IMR-90 (cell line): ENCODE measurements at regions not wholly inside any gene's neighbourhood (a gene's known extent, or its start where the extent isn't known, plus 50 kb on each side); places are given as distances from the start of the nearest gene placed in this dataset.

Experiments
- ATAC-seq: fragments of 200-7000 bp; cut with Tn5 transposase; 2 replicates; pipeline ENCODE4 v1.9.1; 2020; ENCODE audit warnings: low read depth, mild to moderate bottlenecking, moderate library complexity
- BruUV-seq: library from RNA; stranded (reverse); fragments of 400-500 nt; replicated peaks from 2 replicates; lab custom pipeline; 2021; lab: Mats Ljungman, UMichigan
- CTCF ChIA-PET: fragments of 300-600 bp; formaldehyde crosslinking; extraction: SDS; loops from one replicate; lab custom pipeline; 2021; ENCODE audit warnings: antibody characterized with exemption; lab: Yijun Ruan, JAX
- POLR2A ChIA-PET: fragments of 300-600 bp; sonication (Branson Sonifier 250); formaldehyde crosslinking; loops from one replicate; lab custom pipeline; 2022; ENCODE audit warnings: antibody characterized with exemption; ENCODE audit not compliant: unreplicated experiment; lab: Charles Lee
- DNase-seq: peaks from one replicate; pipeline ENCODE4 v3.0.0; 2013
- H2AFZ ChIP-seq: replicated peaks from 2 replicates; pipeline ENCODE3; 2013; ENCODE audit warnings: low read length, mild to moderate bottlenecking; ENCODE audit not compliant: poor library complexity
- H2AK5ac ChIP-seq: 2 replicates; pipeline ENCODE4 v1.6.1; 2013; ENCODE audit warnings: low read depth, low read length, inconsistent platforms
- H2AK9ac ChIP-seq: replicated peaks from 2 replicates; pipeline ENCODE3; 2013; ENCODE audit warnings: mild to moderate bottlenecking, low read depth, low read length, moderate library complexity; ENCODE audit not compliant: poor library complexity
- H2BK120ac ChIP-seq: 2 replicates; pipeline ENCODE4 v1.6.1; 2013; ENCODE audit warnings: low read depth, low read length, inconsistent platforms
- H2BK15ac ChIP-seq: 3 replicates; pipeline ENCODE4 v1.6.1; 2013; ENCODE audit warnings: low read depth, low read length, inconsistent platforms
- H2BK20ac ChIP-seq: 2 replicates; pipeline ENCODE4 v1.6.1; 2013; ENCODE audit warnings: low read depth, mild to moderate bottlenecking, inconsistent platforms, low read length, moderate library complexity
- H2BK5ac ChIP-seq: 2 replicates; pipeline ENCODE4 v1.6.1; 2013; ENCODE audit warnings: mild to moderate bottlenecking, low read depth, low read length, inconsistent platforms; ENCODE audit not compliant: poor library complexity, severe bottlenecking
- H3K14ac ChIP-seq: replicated peaks from 2 replicates; pipeline ENCODE4 v1.6.1; 2013; ENCODE audit warnings: low read depth, low read length, inconsistent platforms
- H3K18ac ChIP-seq: 2 replicates; pipeline ENCODE4 v1.6.1; 2013; ENCODE audit warnings: low read depth, low read length, control low read depth
- H3K23ac ChIP-seq: 2 replicates; pipeline ENCODE4 v1.6.1; 2013; ENCODE audit warnings: low read depth, low read length, inconsistent platforms
- H3K27ac ChIP-seq: 2 replicates; pipeline ENCODE4 v1.5.1; 2013; ENCODE audit warnings: mild to moderate bottlenecking, control low read depth, low read length; ENCODE audit not compliant: insufficient read depth
- H3K27me3 ChIP-seq: 2 replicates; pipeline ENCODE4 v1.6.1; 2013; ENCODE audit warnings: low read length; ENCODE audit not compliant: control insufficient read depth, insufficient read depth
- H3K36me3 ChIP-seq: 2 replicates; pipeline ENCODE4 v1.6.1; 2013; ENCODE audit warnings: low read length, mixed read lengths; ENCODE audit not compliant: control insufficient read depth, insufficient read depth
- H3K4ac ChIP-seq: 2 replicates; pipeline ENCODE4 v1.6.1; 2013; ENCODE audit warnings: low read depth, low read length, inconsistent platforms
- H3K4me1 ChIP-seq: 2 replicates; pipeline ENCODE4 v1.6.1; 2013; ENCODE audit warnings: low read length, mixed read lengths; ENCODE audit not compliant: control insufficient read depth, insufficient read depth
- H3K4me2 ChIP-seq: 2 replicates; pipeline ENCODE4 v1.6.1; 2013; ENCODE audit warnings: low read depth, mild to moderate bottlenecking, control low read depth, low read length, moderate library complexity
- H3K4me3 ChIP-seq: 2 replicates; pipeline ENCODE4 v1.5.1; 2013; ENCODE audit warnings: low read depth, mild to moderate bottlenecking, control low read depth, low read length, moderate library complexity; ENCODE audit not compliant: insufficient read depth
- H3K56ac ChIP-seq: 2 replicates; pipeline ENCODE4 v1.6.1; 2013; ENCODE audit warnings: low read length, inconsistent platforms; ENCODE audit not compliant: insufficient read depth; ENCODE audit errors: extremely low read depth
- H3K79me1 ChIP-seq, 2 experiments: 2 replicates each; pipeline ENCODE4 v1.6.1; 2013; ENCODE audit warnings: low read length in 2 of 2, inconsistent platforms in 1 of 2, low read depth in 1 of 2
- H3K9ac ChIP-seq: 2 replicates; pipeline ENCODE4 v1.6.1; 2013; ENCODE audit warnings: low read depth, low read length, control low read depth
- H3K9me1 ChIP-seq: 2 replicates; pipeline ENCODE4 v1.6.1; 2013; ENCODE audit warnings: low read length, inconsistent platforms; ENCODE audit not compliant: insufficient read depth
- H3K9me3 ChIP-seq: 2 replicates; pipeline ENCODE4 v1.6.1; 2013; ENCODE audit warnings: low read length; ENCODE audit not compliant: control insufficient read depth, insufficient read depth
- H4K20me1 ChIP-seq: 2 replicates; pipeline ENCODE4 v1.6.1; 2013; ENCODE audit warnings: low read length, inconsistent platforms; ENCODE audit not compliant: insufficient read depth
- H4K5ac ChIP-seq: 2 replicates; pipeline ENCODE4 v1.6.1; 2013; ENCODE audit warnings: mild to moderate bottlenecking, low read depth, low read length, control low read depth
- H4K8ac ChIP-seq, 2 experiments: 2 replicates each; pipeline ENCODE4 v1.6.1; 2013; ENCODE audit warnings: low read depth in 2 of 2, low read length in 2 of 2, control low read depth in 1 of 2, inconsistent platforms in 1 of 2
- H4K91ac ChIP-seq: 2 replicates; pipeline ENCODE4 v1.6.1; 2013; ENCODE audit warnings: low read depth, low read length, inconsistent platforms; ENCODE audit not compliant: insufficient read depth
- CHD1 ChIP-seq: IDR thresholded peaks from 2 replicates; pipeline ENCODE4 v1.6.1; 2012; ENCODE audit warnings: low read depth, low read length, improper control_type of control experiment
- ELK1 ChIP-seq: fragments of 150-350 bp; IDR thresholded peaks from 2 replicates; pipeline ENCODE4 v1.6.1; 2016; ENCODE audit warnings: low read depth, mild to moderate bottlenecking, low read length, moderate library complexity, borderline replicate concordance
- FOS ChIP-seq: fragments of 150-350 bp; IDR thresholded peaks from 2 replicates; pipeline ENCODE4 v1.6.1; 2016; ENCODE audit warnings: low read depth, low read length
- MAFK ChIP-seq: IDR thresholded peaks from 2 replicates; pipeline ENCODE4 v1.6.1; 2012; ENCODE audit warnings: low read depth, low read length, improper control_type of control experiment
- MAZ ChIP-seq: IDR thresholded peaks from 2 replicates; pipeline ENCODE4 v1.6.1; 2012; ENCODE audit warnings: low read depth, mild to moderate bottlenecking, low read length, improper control_type of control experiment, moderate library complexity, borderline replicate concordance
- MXI1 ChIP-seq: IDR thresholded peaks from 2 replicates; pipeline ENCODE4 v1.6.1; 2012; ENCODE audit warnings: low read depth, mild to moderate bottlenecking, low read length, moderate library complexity, borderline replicate concordance
- NFE2L2 ChIP-seq: fragments of 150-350 bp; IDR thresholded peaks from 2 replicates; pipeline ENCODE4 v1.6.1; 2016; ENCODE audit warnings: low read depth, mild to moderate bottlenecking, low read length
- POLR2A ChIP-seq: IDR thresholded peaks from 2 replicates; pipeline ENCODE4 v1.6.1; 2012; ENCODE audit warnings: mild to moderate bottlenecking, low read depth, low read length
- RAD21 ChIP-seq: IDR thresholded peaks from 2 replicates; pipeline ENCODE4 v1.6.1; 2012; ENCODE audit warnings: low read length, improper control_type of control experiment
- RFX5 ChIP-seq: IDR thresholded peaks from 2 replicates; pipeline ENCODE4 v1.8.0; 2012; ENCODE audit warnings: low read depth, mild to moderate bottlenecking, low read length, moderate library complexity
- SMC3 ChIP-seq: fragments of 150-350 bp; IDR thresholded peaks from 2 replicates; pipeline ENCODE4 v1.6.1; 2016; ENCODE audit warnings: low read depth, mild to moderate bottlenecking, antibody characterized with exemption, low read length, moderate library complexity
- WGBS, 2 experiments: methylation state at CpG; one replicate each; pipeline versions ENCODE4 v1.1.5 to v1.1.7; 2013; ENCODE audit warnings: missing lambda C conversion rate in 2 of 2; ENCODE audit not compliant: insufficient read length in 1 of 2; ENCODE audit errors: extremely low coverage in 2 of 2; 5-methylcytosine and 5-hydroxymethylcytosine counted together
- dilution Hi-C: fragments of 300-500 bp; cut with HindIII; formaldehyde crosslinking; loops from one replicate; pipeline ENCODE4 v1.14.3; 2018; ENCODE audit warnings: low sequenced_read_pairs; ENCODE audit not compliant: unreplicated experiment
- in situ Hi-C: fragments of 300-500 bp; cut with MboI; formaldehyde crosslinking; loops from 3 replicates; pipeline ENCODE4 v1.14.3; 2019; ENCODE audit warnings: low sequenced_read_pairs, inconsistent platforms, mixed read lengths
- intact Hi-C: fragments of 100-400 bp; cut with micrococcal nuclease; formaldehyde crosslinking; loops from 2 replicates; pipeline ENCODE4 v1.10.0; 2022
- TF ChIP-seq, protein P1 (sequence below): fragments of 150-350 bp; IDR thresholded peaks from 2 replicates; pipeline ENCODE4 v1.6.1; 2017; ENCODE audit warnings: mild to moderate bottlenecking, antibody characterized with exemption, low read length, low read depth

DNA sequence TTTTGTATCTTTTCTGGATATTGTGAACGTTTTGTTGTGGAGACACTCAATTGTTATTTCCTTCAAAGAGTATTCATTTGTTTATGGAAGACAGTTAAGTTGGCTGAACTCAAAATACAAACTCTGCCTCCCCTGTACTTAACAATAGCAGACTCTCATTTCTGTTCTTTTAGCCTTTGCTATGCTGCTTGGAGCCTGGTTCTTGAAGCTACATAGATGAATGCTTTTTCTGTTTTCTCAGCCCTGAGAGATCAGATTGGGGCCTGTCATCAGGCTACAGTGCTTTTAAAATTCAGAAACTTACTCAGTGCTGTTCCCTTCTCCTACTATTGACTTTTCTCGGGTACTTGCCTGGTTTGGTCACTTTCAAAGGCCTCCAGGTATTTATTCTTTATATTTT lies 215.7 kb upstream of the LYPLAL1 start:
- intact Hi-C loops = no loop called here
- H4K91ac ChIP-seq = no peak overlapping the region
- H2BK15ac ChIP-seq = no peak overlapping the region
- H2BK5ac ChIP-seq = no peak overlapping the region
- ChIA-PET CTCF (no interaction called here), POLR2A (no interaction called here)
- no peaks in the 10 kb centered on the region for H3K79me1 ChIP-seq
- no peaks in the 10 kb centered on the region for H3K4me1 ChIP-seq
- no peak overlapping the region for H3K9ac ChIP-seq
- no peak overlapping the region for H3K4ac ChIP-seq
- H2BK120ac ChIP-seq = no peak overlapping the region
- in situ Hi-C loops = no loop called here
- no peaks in the 10 kb centered on the region for H3K27me3 ChIP-seq
- no peak overlapping the region for H3K56ac ChIP-seq
- H3K14ac ChIP-seq = no peak overlapping the region
- H3K27ac ChIP-seq = no peak overlapping the region
- DNase-seq (no peak), ATAC-seq (no peak)
- no CpG with 5 or more reads among the region's 2 CpGs for WGBS, 2 experiments
- H2AK9ac ChIP-seq = no peak overlapping the region
- TF ChIP-seq POLR2A (no peak), SMC3 (no peak), RAD21 (no peak), MAFK (no peak), MXI1 (no peak), NFE2L2 (no peak), ELK1 (no peak), CHD1 (no peak), FOS (no peak), RFX5 (no peak), MAZ (no peak)
- TF ChIP-seq, protein P1, sequence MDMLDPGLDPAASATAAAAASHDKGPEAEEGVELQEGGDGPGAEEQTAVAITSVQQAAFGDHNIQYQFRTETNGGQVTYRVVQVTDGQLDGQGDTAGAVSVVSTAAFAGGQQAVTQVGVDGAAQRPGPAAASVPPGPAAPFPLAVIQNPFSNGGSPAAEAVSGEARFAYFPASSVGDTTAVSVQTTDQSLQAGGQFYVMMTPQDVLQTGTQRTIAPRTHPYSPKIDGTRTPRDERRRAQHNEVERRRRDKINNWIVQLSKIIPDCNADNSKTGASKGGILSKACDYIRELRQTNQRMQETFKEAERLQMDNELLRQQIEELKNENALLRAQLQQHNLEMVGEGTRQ = no peak
- no peak overlapping the region for H3K23ac ChIP-seq
- H2BK20ac ChIP-seq = no peak overlapping the region
- dilution Hi-C loops = no loop called here
- H3K4me3 ChIP-seq = no peak overlapping the region
- no peaks in the 10 kb centered on the region for H3K9me3 ChIP-seq
- H4K20me1 ChIP-seq = no peaks in the 10 kb centered on the region
- no peak overlapping the region for H4K8ac ChIP-seq
- no TSS peak for BruUV-seq
- no peak overlapping the region for H2AK5ac ChIP-seq
- no peaks in the 10 kb centered on the region for H3K36me3 ChIP-seq
- H3K4me2 ChIP-seq = no peak overlapping the region
- no peak overlapping the region for H4K5ac ChIP-seq
- no peak overlapping the region for H3K18ac ChIP-seq
- H3K9me1 ChIP-seq = no peaks in the 10 kb centered on the region
- H2AFZ ChIP-seq = no peak overlapping the region
